ENCODE measurements at regions not wholly inside any gene's neighbourhood (a gene's known extent, or its start where the extent isn't known, plus 50 kb on each side); places are given as distances from the start of the nearest gene placed in this dataset.
"Not testable (repeated sequence)": the region's sequence is repeated elsewhere in the genome, so short reads cannot be mapped to it uniquely, and the experiment has no call there.

DNA sequence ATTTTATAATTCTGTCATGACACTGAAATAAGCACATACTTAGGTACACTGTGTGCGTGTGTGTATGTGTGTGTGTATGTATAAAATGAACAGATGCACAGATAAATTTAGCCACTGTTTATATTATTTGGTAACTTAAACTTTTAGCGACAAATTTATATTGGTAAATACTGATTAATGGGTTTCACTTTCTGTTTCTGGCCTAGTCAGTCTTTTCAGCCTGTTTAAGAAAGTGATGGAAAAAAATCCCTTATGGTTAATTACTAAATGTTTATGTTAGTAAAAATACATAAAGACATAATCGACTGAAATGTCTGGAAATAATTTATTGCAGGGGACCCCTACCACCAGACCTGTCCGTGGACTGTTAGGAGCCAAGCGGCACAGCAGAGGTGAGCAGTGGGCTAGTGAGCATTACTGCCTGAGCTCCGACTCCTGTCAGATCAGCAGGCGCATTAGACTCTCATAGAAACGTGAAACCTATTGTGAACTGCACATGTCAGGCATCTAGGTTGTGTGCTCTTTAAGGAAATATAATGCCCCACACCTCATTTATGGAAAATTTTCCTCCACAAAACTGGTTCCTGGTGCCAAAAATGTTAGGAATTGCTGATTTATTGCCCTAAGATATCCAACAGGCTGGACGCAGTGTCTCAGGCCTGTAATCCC lies 717.4 kb downstream of the SI start:
- Histone ChIP-seq H3K27ac (no peak overlapping the region), H3K27me3 (no peaks in the 10 kb centered on the region), H3K4me3 (no peak overlapping the region), H3K4me1 (no peaks in the 10 kb centered on the region), H3K9me3 (no peaks in the 10 kb centered on the region), H3K36me3 (no peaks in the 10 kb centered on the region)
- 67 to 75% methylated on average over 7 to 8 of the region's 9 CpGs for WGBS, 2 donors (ENCODE audit: low coverage in 1 of 2)
- ATAC-seq, result no peak
- TF ChIP-seq POLR2A (IDR thresholded peaks at IDR 0.05) (no peak), POLR2AphosphoS5 (IDR thresholded peaks at IDR 0.05) (no peak), EP300 (IDR thresholded peaks at IDR 0.05) (no peak)
- TF ChIP-seq, protein P1, sequence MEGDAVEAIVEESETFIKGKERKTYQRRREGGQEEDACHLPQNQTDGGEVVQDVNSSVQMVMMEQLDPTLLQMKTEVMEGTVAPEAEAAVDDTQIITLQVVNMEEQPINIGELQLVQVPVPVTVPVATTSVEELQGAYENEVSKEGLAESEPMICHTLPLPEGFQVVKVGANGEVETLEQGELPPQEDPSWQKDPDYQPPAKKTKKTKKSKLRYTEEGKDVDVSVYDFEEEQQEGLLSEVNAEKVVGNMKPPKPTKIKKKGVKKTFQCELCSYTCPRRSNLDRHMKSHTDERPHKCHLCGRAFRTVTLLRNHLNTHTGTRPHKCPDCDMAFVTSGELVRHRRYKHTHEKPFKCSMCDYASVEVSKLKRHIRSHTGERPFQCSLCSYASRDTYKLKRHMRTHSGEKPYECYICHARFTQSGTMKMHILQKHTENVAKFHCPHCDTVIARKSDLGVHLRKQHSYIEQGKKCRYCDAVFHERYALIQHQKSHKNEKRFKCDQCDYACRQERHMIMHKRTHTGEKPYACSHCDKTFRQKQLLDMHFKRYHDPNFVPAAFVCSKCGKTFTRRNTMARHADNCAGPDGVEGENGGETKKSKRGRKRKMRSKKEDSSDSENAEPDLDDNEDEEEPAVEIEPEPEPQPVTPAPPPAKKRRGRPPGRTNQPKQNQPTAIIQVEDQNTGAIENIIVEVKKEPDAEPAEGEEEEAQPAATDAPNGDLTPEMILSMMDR (IDR thresholded peaks at IDR 0.05), result no peak

DNA sequence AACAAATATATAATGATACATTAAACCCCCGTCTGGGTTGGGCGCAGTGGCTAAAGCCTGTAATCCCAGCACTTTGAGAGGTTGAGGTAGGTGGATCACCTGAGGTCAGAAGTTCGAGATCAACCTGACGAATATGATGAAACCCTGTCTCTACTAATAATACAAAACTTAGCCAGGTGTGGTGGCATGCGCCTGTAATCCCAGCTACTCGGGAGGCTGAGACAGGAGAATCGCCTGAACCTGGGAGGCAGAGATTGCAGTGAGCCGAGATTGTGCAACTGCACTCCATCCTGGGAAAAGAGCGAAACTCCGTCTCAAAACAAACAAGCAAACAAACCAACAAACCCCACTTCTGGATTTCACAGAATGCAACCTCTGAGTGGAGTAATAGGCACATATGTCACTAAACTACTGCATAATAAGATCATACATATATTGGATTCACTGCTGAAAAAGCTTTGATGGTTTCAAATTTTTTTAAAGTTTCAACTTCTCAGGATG lies 718.2 kb downstream of the SI start:
- TF ChIP-seq EP300 (IDR thresholded peaks at IDR 0.05) (no peak), POLR2A (IDR thresholded peaks at IDR 0.05) (no peak), POLR2AphosphoS5 (IDR thresholded peaks at IDR 0.05) (no peak)
- TF ChIP-seq, protein P1 (IDR thresholded peaks at IDR 0.05), result no peak
- ATAC-seq, result no peak
- 85 to 100% methylated on average over 1 to 9 of the region's 10 CpGs for WGBS, 2 donors (ENCODE audit: low coverage in 1 of 2)

DNA sequence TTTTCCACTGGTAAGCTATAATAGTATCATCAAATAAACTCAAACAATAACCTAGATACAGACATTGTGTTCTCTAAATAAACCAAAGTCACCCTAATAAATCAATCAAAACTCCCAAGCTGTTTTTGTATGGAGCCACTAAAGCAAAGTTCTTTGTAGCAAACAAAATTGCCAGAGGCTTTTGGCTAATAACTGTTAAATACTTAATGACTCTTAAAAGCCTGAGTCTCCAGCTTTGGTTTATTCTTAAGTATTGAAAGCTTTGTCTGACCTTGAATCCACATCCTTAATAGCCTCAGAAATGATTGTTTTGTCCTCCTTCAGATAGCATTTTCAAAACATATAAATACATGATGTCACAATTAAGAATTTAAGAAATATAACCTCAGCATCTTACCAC lies 725.3 kb downstream of the SI start:
- TF ChIP-seq EP300 (IDR thresholded peaks at IDR 0.05) (no peak), POLR2AphosphoS5 (IDR thresholded peaks at IDR 0.05) (no peak), POLR2A (IDR thresholded peaks at IDR 0.05) (no peak)
- TF ChIP-seq, protein P1 (IDR thresholded peaks at IDR 0.05), result no peak
- Histone ChIP-seq H3K9me3 (no peaks in the 10 kb centered on the region), H3K4me3 (no peak overlapping the region), H3K4me1 (no peaks in the 10 kb centered on the region), H3K36me3 (no peaks in the 10 kb centered on the region), H3K27ac (no peak overlapping the region), H3K27me3 (no peaks in the 10 kb centered on the region)
- ATAC-seq, result no peak

More for the DNA sequence above, 718.2 kb downstream of the SI start:
- Histone ChIP-seq H3K4me3 (no peak overlapping the region), H3K4me1 (no peaks in the 10 kb centered on the region), H3K9me3 (no peaks in the 10 kb centered on the region), H3K27me3 (no peaks in the 10 kb centered on the region), H3K36me3 (no peaks in the 10 kb centered on the region), H3K27ac (no peak overlapping the region)

DNA sequence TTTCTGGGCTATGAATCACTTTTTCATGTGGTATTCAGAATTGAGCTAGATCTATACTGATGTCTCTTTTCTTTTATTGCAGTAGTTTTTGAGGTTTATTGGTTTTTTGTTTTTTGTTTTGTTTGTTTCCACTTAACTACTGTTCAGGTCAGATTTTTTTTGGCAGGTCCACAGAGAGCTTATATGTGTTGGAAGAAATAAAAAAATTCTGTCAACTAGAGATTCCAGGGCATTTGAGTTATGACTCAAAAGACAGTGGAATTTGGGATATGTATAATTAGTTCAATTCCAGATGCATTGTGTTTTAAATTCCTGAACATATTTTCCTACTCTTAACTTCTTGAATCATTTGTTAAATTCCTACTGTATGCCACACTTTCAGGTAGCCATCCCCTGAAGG lies 727.2 kb downstream of the SI start:
- no peak for ATAC-seq
- H3K4me3 ChIP-seq, result no peak overlapping the region
- no peaks in the 10 kb centered on the region for H3K27me3 ChIP-seq
- no peaks in the 10 kb centered on the region for H3K4me1 ChIP-seq
- no peaks in the 10 kb centered on the region for H3K9me3 ChIP-seq
- H3K27ac ChIP-seq, result no peak overlapping the region
- H3K36me3 ChIP-seq, result no peaks in the 10 kb centered on the region
- TF ChIP-seq EP300 (IDR thresholded peaks at IDR 0.05), result no peak
- TF ChIP-seq POLR2AphosphoS5 (IDR thresholded peaks at IDR 0.05), result no peak
- TF ChIP-seq, protein P1 (IDR thresholded peaks at IDR 0.05), result no peak
- no peak for TF ChIP-seq POLR2A (IDR thresholded peaks at IDR 0.05)

DNA sequence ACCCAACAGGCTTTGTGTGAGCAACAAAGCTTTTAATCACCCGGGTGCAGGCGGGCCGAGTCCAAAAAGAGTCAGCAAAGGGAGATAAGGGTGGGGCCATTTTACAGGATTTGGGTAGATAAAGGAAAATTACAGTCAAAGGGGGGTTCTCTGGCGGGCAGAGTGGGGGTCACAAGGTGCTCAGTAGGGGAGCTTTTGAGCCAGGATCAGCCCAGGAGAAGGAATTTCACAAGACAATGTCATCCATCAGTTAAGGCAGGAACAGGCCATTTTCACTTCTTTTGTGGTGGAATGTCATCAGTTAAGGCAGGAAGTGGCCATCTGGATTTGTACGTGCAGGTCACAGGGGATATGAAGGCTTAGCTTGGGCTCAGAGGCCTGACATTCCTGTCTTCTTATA lies 736.1 kb downstream of the SI start:
- H3K4me1 ChIP-seq, H3K4me3 ChIP-seq, H3K36me3 ChIP-seq, H3K9me3 ChIP-seq, ATAC-seq, H3K27me3 ChIP-seq, H3K27ac ChIP-seq: not testable (repeated sequence)
- 52% methylated on average over 5 of the region's 5 CpGs; no CpG with 5 or more reads in 1 of the 2 donors for WGBS, 2 donors (ENCODE audit: low coverage in 1 of 2)

Data from gastroesophageal sphincter (tissue), 4 donors.